Breast epithelium (tissue), 4 donors: ENCODE measurements at regions not wholly inside any gene's neighbourhood (a gene's known extent, or its start where the extent isn't known, plus 50 kb on each side); places are given as distances from the start of the nearest gene placed in this dataset.

Experiments used
- DNase-seq, 2 donors: peaks; one replicate each; pipeline ENCODE4 v3.0.0-alpha.2; 2019; ENCODE audit warnings: low spot score in 2 of 2
- H3K27ac ChIP-seq, 2 donors: fragments of 200-600 bp; sonication (generic) in 1 of 2; one replicate each; pipeline ENCODE4 v1.5.1; 2016 to 2019; ENCODE audit warnings: mild to moderate bottlenecking in 1 of 2
- H3K27me3 ChIP-seq, 2 donors: fragments of 200-600 bp; sonication (generic) in 1 of 2; one replicate each; pipeline versions ENCODE4 v1.5.1 to v1.6.0; 2017 to 2019; ENCODE audit warnings: control low read depth in 1 of 2, mild to moderate bottlenecking in 1 of 2
- H3K36me3 ChIP-seq: fragments of 200-600 bp; one replicate; pipeline ENCODE4 v1.5.1; 2019
- H3K4me1 ChIP-seq, 2 donors: fragments of 200-600 bp; sonication (generic); one replicate each; pipeline ENCODE4 v1.5.1; 2016 to 2019; ENCODE audit warnings: control low read depth in 1 of 2
- H3K4me3 ChIP-seq, 3 donors: fragments of 200-600 bp; sonication (generic); 1 replicate in 2 of 3; 2 replicates in 1 of 3; pipeline ENCODE4 v1.5.1; 2016 to 2019; ENCODE audit warnings: mild to moderate bottlenecking in 3 of 3, moderate library complexity in 2 of 3
- H3K9me3 ChIP-seq, 2 donors: fragments of 200-600 bp; sonication (generic) in 1 of 2; one replicate each; pipeline ENCODE4 v1.5.1; 2016 to 2019; ENCODE audit warnings: control low read depth in 1 of 2
- CTCF ChIP-seq, 3 donors: fragments of 450-650 bp; IDR thresholded peaks; one replicate each; pipeline ENCODE4 v1.5.1; 2016 to 2017; ENCODE audit warnings: antibody characterized with exemption in 3 of 3, mild to moderate bottlenecking in 3 of 3, moderate library complexity in 3 of 3
- POLR2A ChIP-seq: fragments of 450-650 bp; IDR thresholded peaks from one replicate; pipeline ENCODE4 v1.6.1; 2016; ENCODE audit warnings: antibody characterized with exemption, mild to moderate bottlenecking, moderate library complexity
- POLR2AphosphoS5 ChIP-seq, 3 donors: sonication (generic); formaldehyde crosslinking; IDR thresholded peaks; one replicate each; pipeline ENCODE4 v1.6.1; 2017; ENCODE audit warnings: antibody characterized with exemption in 3 of 3
- intact Hi-C: fragments of 100-400 bp; cut with DNase I; formaldehyde crosslinking; loops from one replicate; pipeline ENCODE4 v1.15.1; 2023; ENCODE audit warnings: low total_unique reads

- Histone ChIP-seq H3K4me1 (no peaks in the 10 kb centered on the region), H3K27me3 (no peaks in the 10 kb centered on the region), H3K36me3 (no peaks in the 10 kb centered on the region), H3K9me3 (no peaks in the 10 kb centered on the region), H3K4me3 (no peak overlapping the region), H3K27ac (no peak overlapping the region)
- no peak for TF ChIP-seq POLR2AphosphoS5 (IDR thresholded peaks at IDR 0.05)
- TF ChIP-seq CTCF (IDR thresholded peaks at IDR 0.05) = no peak
- no peak for TF ChIP-seq POLR2A
- intact Hi-C loops = no loop called here
- DNase-seq = no peak
These were observed 73.3 kb upstream of the NFASC start for GRCh38 chr1:204797401-204797800.

DNA sequence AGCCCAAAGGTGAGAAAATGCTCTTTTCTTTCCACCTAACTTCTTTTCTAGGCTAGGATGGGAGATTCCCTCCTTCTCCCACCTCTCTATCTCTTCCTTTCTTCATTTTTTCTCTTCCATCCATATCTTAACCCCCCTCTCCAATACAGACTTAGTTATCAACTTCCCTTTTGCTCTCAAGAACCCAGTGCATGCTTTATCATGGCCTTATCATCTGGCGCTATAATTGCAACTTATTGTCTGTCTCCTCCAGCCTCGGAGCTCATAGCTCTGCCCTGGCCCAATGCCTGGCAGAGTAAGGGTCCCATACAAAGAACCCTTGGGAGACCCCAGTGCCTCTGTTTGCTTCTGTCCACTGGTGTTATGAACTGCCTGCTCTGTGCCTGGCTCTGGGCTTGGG, 71.0 kb upstream of the NFASC start:
- Histone ChIP-seq H3K27ac (no peak overlapping the region), H3K4me1 (no peaks in the 10 kb centered on the region), H3K4me3 (no peak overlapping the region), H3K36me3 (no peaks in the 10 kb centered on the region), H3K9me3 (no peaks in the 10 kb centered on the region), H3K27me3 (no peaks in the 10 kb centered on the region)
- DNase-seq = no peak
- intact Hi-C loops = no loop called here
- TF ChIP-seq POLR2AphosphoS5 (IDR thresholded peaks at IDR 0.05) (no peak), CTCF (IDR thresholded peaks at IDR 0.05) (no peak), POLR2A (no peak)

DNA sequence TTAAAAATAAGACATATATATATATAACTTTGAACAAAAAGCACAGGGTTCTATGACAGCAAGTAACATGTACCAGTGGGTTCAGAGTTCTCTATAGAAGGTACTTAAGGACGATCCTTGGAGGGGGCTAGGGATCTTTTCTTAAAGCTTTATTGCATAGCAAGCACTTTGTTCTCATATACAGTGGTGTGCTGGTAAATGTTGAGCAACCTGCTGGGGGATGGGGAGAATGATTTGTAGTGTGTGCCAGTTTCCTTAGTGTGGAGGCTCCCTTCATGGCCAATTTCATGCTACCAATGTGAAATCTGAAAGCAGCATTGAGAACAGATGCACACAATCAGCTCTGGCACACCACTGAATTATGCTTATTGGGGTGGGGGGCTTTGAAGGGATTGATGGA, 69.5 kb upstream of the NFASC start:
- H3K4me1 ChIP-seq = no peaks in the 10 kb centered on the region
- no peak for DNase-seq
- H3K36me3 ChIP-seq = no peaks in the 10 kb centered on the region
- intact Hi-C loops = no loop called here
- H3K27me3 ChIP-seq = no peaks in the 10 kb centered on the region
- H3K27ac ChIP-seq = no peak overlapping the region
- H3K4me3 ChIP-seq = no peak overlapping the region
- TF ChIP-seq POLR2AphosphoS5 (IDR thresholded peaks at IDR 0.05) (no peak), POLR2A (no peak), CTCF (IDR thresholded peaks at IDR 0.05) (no peak)
- no peaks in the 10 kb centered on the region for H3K9me3 ChIP-seq

DNA sequence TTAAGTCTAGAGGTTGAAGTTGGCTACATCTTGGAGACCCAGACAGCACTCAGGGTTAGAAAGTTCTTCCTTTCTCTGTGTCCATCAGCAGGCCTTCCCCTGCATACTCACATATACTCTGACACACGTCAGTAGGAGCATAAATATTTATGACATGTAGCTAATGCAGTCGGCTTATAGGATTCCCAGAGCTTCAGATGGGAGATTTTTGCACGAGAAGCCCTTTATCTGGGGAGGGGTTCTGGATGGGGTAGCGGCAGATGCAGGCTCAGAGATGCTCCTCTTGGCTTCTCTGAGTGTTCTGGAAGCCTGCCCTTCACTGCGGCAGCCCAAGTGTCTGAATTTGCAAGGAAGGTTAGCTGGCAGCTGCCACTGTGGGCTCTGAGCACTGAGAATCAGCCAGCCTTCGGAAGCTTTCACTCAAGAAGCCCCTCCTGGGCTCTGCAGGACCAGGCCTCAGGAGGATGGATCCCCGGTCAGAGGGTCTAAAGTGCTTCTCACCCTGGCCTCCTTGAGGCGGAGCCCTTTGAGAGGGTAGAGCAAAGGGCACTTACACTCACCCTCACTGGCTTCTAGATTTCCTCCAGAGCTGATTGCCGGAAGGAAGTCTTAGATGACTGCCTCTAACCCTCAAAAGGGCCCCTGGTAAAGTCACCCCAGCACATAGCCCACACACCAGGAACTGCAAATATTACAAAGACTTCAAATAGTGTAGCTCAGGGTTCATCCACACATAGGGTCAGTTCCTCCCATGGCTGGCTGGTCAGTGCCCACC, 68.1 kb upstream of the NFASC start:
- intact Hi-C loops = no loop called here
- H3K27ac ChIP-seq = no peak overlapping the region
- H3K4me3 ChIP-seq = no peak overlapping the region
- no peaks in the 10 kb centered on the region for H3K9me3 ChIP-seq
- H3K27me3 ChIP-seq = no peaks in the 10 kb centered on the region
- no peaks in the 10 kb centered on the region for H3K36me3 ChIP-seq
- no peak for DNase-seq
- TF ChIP-seq POLR2A (no peak), CTCF (IDR thresholded peaks at IDR 0.05) (no peak), POLR2AphosphoS5 (IDR thresholded peaks at IDR 0.05) (no peak)
- no peaks in the 10 kb centered on the region for H3K4me1 ChIP-seq

- Histone ChIP-seq H3K36me3 (no peaks in the 10 kb centered on the region), H3K27ac (no peak overlapping the region), H3K4me3 (no peak overlapping the region), H3K4me1 (no peaks in the 10 kb centered on the region), H3K9me3 (no peaks in the 10 kb centered on the region), H3K27me3 (no peaks in the 10 kb centered on the region)
- intact Hi-C loops = no loop called here
- TF ChIP-seq POLR2AphosphoS5 (IDR thresholded peaks at IDR 0.05) = no peak
- TF ChIP-seq POLR2A = no peak
- no peak for TF ChIP-seq CTCF (IDR thresholded peaks at IDR 0.05)
- DNase-seq = no peak
These were observed 67.1 kb upstream of the NFASC start for GRCh38 chr1:204803607-204804006.
